ENCODE measurements at regions not wholly inside any gene's neighbourhood (a gene's known extent, or its start where the extent isn't known, plus 50 kb on each side); places are given as distances from the start of the nearest gene placed in this dataset.
A peak's percentile ranks its signal among the peaks of the same experiment; 100 is the strongest.

DNA sequence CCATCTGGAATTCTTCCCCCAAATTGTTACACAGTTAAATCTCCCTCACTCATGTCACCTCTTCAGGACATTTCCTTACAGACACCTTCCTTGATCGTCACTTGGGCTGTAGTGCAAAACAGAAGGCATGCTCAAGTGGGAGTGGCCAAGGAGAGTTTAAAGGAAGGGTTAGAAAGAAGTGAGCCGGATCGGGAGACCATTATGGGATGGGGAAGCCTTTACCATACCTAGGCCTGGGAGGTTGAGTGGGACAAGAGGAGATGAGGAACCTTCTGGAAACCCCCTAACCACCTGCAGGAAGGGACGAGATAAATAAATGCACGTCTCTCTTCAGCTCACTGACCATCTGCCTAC is 102.7 kb downstream of the UCHL1 start:
- TF ChIP-seq, protein P1, sequence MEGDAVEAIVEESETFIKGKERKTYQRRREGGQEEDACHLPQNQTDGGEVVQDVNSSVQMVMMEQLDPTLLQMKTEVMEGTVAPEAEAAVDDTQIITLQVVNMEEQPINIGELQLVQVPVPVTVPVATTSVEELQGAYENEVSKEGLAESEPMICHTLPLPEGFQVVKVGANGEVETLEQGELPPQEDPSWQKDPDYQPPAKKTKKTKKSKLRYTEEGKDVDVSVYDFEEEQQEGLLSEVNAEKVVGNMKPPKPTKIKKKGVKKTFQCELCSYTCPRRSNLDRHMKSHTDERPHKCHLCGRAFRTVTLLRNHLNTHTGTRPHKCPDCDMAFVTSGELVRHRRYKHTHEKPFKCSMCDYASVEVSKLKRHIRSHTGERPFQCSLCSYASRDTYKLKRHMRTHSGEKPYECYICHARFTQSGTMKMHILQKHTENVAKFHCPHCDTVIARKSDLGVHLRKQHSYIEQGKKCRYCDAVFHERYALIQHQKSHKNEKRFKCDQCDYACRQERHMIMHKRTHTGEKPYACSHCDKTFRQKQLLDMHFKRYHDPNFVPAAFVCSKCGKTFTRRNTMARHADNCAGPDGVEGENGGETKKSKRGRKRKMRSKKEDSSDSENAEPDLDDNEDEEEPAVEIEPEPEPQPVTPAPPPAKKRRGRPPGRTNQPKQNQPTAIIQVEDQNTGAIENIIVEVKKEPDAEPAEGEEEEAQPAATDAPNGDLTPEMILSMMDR (conservative IDR thresholded peaks at IDR 0.05): peak; percentile 13; the same call in 1 of the 2 replicates
- TF ChIP-seq ZFX (IDR thresholded peaks at IDR 0.05): no peak
- peak overlapping the region; percentile 100 for H3K27ac ChIP-seq

DNA sequence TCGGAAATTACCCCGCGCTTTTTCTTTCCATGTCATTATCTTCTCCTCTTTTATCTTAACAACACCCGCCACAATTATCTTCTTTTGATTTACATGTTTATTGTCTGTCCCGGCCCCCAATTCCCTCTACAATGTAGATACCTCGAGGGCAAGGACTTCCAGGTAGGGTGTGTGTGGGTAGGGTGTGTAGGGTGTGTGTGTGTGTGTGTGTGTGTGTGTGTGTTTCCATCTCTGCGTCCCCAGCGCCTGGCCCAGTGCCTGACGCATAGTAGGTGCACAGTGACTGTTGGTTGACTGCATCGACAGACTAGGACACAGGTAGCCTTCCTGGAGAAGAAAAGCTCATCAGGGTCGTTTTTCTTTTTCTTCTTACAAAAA is 103.1 kb downstream of the UCHL1 start:
- peak overlapping the region; percentile 100 for H3K27ac ChIP-seq
- TF ChIP-seq, protein P1 (conservative IDR thresholded peaks at IDR 0.05): no peak
- no peak for TF ChIP-seq ZFX (IDR thresholded peaks at IDR 0.05)

- TF ChIP-seq ZFX (IDR thresholded peaks at IDR 0.05): no peak
- TF ChIP-seq, protein P1 (conservative IDR thresholded peaks at IDR 0.05): no peak
- H3K27ac ChIP-seq: peak overlapping the region; percentile 100
Observed at GRCh38 chr4:41360214-41360920, 103.6 kb downstream of the UCHL1 start.

- H3K27ac ChIP-seq: peak overlapping the region; percentile 100
- TF ChIP-seq, protein P1 (conservative IDR thresholded peaks at IDR 0.05): 0 out of 2 replicates have a peak, but pooled peaks have one; percentile 4
- no peak for TF ChIP-seq ZFX (IDR thresholded peaks at IDR 0.05)
Observed at GRCh38 chr4:41360921-41361793, 104.4 kb downstream of the UCHL1 start.

DNA sequence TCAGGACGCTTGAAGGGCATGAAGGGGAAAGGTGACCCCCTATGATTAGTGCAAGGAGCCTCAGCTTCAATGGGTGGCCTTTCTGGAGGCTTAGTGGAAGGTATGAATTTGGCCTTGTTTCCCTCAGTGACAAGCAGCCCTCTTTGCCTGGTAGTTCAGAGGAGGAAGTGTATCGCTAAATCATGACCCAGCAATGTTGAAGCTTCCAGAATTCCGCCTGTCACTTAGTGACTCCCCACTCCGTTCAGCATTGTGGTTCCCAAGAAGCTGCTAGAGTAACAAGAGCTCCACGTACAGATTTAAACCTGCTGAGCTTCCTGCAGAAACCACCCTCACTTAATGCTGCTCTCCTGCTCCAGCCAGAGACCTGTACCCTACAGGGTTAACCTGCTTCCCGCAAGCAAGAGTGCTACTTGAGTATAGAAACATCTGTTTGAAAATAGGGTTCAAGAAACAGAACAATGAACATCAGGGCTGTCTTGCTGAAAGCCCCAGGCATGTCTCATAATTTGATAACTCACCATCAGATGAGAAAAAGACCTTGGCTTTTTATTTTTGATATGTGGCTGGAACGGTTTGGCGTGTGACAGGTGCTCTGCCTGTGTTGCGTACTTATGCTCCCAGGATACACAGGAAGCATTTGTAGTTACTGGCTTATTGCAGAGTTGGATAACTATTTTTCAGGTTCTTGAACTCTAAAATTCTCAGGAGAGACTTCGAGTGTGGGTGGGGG is 105.2 kb downstream of the UCHL1 start:
- TF ChIP-seq, protein P1 (conservative IDR thresholded peaks at IDR 0.05): no peak
- no peak for TF ChIP-seq ZFX (IDR thresholded peaks at IDR 0.05)
- peak overlapping the region; percentile 100 for H3K27ac ChIP-seq

DNA sequence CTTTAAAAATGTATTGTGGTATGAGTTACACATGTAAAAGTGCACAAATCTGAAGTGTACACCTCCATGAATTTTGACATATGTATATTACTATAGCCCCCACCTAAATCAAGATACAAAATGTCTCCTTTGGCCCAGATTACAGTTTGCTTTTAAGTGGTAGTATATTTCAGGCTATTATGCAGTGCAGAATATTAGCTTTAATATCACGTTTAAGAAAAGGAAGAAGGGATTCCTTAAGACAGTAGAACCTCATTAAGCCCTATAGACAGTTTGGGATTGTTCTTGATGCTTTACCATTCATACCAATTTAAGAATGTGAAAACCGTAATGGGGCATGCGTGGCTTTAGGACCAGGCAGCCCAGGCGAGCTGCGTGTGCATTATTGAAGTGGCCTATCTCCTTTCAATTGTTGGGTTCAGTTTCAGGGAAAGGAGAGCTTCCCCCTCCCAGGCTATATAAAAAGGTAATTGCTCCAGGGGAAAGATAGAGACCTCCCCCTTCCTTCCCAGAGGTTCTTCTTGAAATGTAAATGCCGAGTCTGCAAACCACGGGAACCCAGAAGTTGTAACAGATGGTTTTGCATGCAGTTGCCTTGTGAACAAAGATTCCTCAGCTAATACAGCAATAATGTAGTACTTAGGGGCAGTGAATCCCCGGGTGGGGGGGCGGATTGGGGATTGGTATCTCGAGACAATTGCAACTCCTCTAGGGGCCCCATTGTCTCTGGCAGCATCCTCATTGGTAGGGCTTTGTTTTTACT is 106.1 kb downstream of the UCHL1 start:
- TF ChIP-seq ZFX (IDR thresholded peaks at IDR 0.05): no peak
- TF ChIP-seq, protein P1 (conservative IDR thresholded peaks at IDR 0.05): no peak

More for the DNA sequence above, 106.1 kb downstream of the UCHL1 start:
- H3K27ac ChIP-seq: peak overlapping the region; percentile 100

Measured in C4-2B (cell line).